HG03354 (cell line): ENCODE measurements at regions not wholly inside any gene's neighbourhood (a gene's known extent, or its start where the extent isn't known, plus 50 kb on each side); places are given as distances from the start of the nearest gene placed in this dataset.
"Not testable (repeated sequence)": the region's sequence is repeated elsewhere in the genome, so short reads cannot be mapped to it uniquely, and the experiment has no call there.

Experiments used
- ATAC-seq: cut with Tn5 transposase; IDR thresholded peaks from one replicate; pipeline ENCODE4 v1.9.1; 2021; ENCODE audit warnings: mild to moderate bottlenecking; ENCODE audit not compliant: unreplicated experiment, poor library complexity, severe bottlenecking

DNA sequence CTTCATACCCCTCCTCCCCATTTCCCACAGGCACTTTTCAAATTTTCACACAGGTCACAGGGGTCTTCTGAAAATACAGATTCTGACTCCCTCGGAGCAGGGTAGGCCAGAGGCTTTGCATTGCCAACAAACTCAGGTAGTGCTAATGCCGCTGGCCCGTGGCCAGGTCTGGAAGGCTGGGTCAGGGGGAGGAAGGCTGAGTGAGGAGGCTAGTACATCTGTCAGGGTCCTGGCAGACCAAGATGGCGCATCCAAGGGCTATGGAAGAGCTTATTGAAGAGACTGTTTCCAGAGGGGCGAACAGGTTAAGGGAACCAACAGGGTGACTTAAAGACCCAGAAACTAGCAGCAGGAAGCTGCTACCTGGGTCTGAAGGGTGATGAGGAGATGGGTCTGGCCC is 336.7 kb upstream of the ID2 start:
- ATAC-seq = no peak

GRCh38 chr2:8346208-8346607 is 335.6 kb upstream of the ID2 start:
- no peak for ATAC-seq

DNA sequence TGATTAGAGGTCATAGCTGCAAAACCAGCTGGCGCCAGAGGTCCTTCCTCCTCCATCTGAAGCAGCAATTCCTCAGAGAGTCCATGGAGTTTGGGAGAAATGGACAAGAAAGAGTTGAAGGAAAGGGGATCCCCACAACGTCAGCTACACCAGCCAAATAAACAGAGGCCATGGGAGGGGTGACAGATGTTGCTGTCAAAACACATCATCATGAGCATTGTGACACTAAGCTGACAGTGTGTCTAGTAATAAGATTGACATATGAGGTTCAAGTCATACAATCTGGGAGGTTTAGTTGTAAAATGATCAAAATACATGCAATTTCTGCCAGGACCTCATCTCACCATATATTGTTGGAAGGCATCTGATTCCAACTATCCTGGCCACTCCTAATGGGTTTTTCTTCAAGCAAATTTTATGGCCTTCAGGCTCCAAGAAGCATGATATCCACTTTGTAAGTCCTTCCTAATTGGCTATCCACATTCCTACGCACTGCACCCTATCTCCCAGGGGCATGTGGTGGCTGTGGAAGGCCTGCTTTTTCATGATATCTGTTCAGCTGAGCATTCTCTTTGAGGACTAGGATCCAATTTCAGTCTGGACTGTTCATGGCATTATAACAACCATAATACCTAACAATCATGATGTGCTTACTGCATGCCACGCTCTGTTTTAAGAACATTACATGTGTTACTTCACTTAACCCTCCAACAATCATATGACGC is 335.0 kb upstream of the ID2 start:
- ATAC-seq = no peak

DNA sequence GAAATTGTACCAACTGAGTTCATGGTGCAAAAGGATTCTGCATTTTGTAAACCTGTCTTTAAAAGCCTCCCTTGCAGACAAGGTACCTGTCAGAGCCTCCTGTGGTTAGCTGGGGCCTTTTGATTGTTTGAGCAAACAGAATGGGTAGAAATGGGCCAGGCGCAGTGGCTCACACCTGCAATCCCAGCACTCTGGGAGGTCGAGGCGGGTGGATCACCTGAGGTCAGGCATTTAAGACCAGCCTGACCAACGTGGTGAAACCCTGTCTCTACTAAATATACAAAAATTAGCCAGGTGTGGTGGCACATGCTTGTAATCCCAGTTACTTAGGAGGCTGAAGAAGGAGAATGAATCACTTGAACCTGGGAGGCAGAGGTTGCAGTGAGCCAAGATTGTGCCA is 332.9 kb upstream of the ID2 start:
- ATAC-seq = not testable (repeated sequence)

DNA sequence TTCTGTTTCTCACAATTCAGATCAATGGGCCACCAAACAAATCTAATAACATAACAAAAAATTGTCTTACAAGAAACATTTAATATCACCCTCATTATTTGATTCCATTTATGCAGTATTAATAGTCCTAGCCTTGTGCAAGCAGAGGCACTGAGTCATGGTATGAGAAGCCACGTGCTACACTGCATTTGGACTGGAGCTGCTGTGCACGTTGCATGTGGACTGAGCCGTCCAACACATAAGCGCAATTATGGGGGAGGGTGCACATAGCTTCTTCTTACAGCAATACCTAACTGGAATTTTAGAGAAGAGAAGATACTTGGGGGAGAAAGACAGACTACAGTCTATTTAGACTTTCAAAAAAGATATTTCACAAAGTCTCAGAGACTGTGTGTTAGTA is 329.6 kb upstream of the ID2 start:
- ATAC-seq = no peak

DNA sequence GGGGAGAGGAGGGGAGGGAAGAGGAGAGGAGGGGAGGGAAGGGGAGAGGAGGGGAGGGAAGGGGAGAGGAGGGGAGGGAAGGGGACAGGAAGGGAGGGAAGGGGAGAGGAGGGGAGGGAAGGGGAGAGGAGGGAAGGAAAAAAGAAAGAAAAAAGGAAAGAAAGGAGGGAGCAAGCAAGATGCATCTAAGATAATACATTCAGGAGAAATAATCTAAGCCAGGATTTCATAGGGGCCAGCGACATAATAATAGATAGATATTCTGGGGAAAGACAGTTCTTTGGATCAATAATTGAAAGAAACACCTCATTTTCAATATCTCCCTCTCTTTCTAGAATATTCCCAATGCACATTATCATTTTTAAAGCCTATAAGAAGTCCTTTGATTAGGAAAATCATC is 328.9 kb upstream of the ID2 start:
- ATAC-seq = no peak

DNA sequence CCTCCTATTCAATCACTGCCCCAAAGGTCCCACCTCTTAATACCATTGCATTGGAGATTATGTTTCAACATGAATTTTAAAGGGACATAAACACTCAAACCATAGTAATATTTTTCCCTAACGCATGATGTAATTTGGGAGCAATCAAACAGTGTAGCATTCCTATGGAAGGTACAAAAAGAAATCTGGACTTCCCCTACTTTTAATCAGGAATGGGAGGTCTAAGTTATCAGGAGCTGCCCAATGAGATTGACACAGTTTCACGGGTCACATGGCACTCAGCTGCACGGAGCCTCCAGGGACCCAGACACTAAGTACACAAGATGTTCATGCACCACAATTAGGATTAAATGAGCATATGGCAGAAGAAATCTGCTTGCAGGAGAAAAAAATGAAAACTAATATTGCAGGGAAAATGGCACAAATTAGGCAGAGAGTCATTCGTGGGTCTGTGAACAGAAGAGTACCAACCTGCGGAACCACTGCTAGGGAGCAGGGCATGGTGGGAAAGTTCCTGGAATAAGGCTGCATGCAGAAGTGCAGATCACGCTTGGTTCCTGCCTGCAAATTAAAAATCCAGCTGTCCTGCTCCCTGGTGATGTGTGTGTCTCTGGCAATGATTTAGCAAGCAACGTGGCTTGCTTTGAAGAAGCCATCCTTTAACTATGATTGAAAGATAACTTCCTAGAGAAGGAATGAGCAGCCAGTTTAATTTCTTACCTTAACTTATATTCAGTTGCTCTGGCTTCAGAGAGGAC is 326.6 kb upstream of the ID2 start:
- ATAC-seq = no peak

- no peak for ATAC-seq
These were observed 323.9 kb upstream of the ID2 start for GRCh38 chr2:8357738-8358518.

- no peak for ATAC-seq
These were observed 319.9 kb upstream of the ID2 start for GRCh38 chr2:8361930-8362329.

GRCh38 chr2:8363161-8363560 is 318.7 kb upstream of the ID2 start:
- no peak for ATAC-seq

DNA sequence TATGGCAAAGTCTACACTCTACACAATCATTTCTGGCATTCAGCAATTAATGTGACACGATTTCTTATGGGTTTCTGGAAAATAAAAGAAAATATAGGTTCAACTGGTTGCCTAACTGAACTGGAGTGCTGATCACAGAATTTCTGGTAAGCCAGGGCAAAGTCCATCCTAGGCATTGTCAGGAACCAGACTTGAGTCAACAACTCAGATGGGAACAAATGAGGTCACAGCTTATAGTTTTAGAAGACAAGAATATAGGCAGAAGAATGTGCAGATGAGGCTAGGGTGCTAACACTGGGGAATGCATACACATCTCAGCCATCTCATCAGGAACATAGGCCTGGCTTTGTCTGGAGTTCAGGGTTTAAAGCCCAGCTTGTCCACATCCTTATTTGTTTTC is 317.2 kb upstream of the ID2 start:
- ATAC-seq = no peak

DNA sequence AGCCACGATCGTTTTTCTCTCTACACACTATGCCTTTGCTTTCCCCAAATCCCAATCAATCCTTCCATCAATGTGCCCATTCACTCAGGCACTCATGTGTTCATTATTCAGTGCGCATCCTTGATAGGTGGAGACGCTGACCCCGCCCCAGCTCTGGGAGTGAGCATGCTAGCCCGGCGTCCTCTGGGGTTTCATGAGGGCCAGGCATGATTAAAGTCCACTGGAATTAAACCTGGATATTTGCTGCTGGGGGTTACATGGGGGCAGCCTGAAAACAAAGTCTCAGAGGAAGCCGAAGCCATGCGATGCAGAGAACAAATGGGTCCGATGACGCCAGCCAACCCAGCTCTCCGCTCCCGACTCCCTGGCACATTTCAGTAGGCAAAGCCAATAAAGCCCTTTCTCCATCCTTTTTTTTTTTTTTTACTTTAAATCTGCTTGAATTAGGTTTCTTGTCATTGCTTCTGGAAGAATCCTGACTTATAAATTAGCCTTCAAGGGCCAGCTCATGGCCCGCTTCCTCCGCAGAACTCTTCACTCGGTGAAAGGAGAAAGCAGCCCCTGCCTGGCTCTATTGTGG is 316.4 kb upstream of the ID2 start:
- no peak for ATAC-seq

DNA sequence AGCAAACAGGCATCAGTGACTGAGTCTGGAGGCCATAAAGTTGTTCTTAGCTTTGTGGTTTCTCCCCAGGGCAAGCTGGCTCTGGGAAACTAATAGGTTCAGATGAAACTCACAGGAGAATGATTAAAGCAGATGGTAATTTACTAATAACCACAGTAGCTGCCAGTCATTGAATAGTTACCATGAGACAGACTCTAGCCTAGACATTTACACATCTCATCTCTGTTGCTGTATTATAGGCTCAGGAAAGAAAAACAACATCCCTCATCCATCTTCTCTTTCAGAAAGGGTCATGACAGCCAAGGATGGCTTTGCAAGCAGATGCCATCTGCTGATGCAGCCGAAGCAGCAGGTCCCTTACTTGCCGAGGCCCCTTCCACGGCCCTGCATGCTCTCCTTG is 314.0 kb upstream of the ID2 start:
- ATAC-seq = no peak

DNA sequence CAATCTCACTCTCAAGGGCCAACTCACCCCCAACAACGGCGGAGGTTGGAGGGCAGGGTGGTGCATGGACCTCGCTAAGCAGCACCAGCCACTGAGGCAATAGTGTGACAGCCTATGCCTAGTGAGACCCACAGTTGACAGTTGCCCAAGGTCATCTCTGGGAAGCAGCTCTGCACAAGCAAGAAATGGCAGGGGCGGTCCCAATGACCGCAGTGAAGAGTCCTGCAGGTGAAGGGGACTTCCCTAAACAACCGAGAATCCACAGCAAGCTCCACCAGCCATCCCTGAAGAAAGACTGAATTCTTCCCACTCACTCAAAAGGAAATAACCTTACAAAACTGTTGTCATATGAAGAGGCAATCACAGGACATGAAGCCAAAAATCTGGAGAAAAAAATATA is 313.4 kb upstream of the ID2 start:
- no peak for ATAC-seq

DNA sequence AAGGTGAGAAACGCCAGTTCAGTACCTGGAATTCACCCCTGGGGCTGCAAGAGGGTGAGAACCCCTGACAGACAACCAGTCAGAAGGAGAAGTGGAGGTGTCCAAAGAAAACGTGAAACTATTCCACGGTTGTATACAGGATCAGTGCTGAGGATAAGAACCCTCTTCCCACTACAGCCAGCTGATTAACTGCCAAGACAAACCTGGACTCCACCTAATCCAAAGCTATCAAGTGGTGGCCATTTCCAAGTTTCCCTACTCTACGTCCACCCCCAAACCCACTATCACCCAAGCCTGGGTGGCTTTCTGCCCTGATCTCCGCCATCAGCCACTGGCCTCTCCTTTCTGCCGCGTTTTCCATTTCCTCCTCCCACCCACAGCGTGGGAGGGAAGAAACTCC is 312.3 kb upstream of the ID2 start:
- no peak for ATAC-seq

DNA sequence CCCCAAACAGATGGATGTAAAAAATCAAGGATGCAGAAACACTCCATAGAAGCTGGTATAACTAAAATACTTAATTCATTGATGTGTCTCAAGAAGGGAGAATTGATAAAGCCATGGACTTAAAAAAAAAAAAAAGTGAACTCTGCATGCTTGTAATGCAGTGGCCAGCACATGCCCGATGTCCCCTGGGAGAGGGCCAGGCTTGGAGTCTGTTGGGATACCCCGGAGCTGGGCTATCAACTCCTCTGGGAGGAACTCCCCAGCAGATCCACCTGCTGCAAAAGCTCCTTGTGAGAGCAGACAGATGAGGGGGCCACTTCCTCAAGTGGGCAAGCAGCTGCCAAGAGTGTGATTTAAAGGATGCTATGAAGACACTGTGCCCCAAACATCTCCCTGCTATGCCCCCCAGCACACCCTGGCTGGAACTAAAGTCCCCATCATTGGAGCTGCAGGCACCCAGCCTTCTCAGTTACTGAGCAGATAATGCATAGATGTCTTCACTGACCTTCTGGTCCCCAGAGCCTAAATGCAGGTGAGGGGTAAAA is 311.5 kb upstream of the ID2 start:
- no peak for ATAC-seq

GRCh38 chr2:8371653-8372052 is 310.2 kb upstream of the ID2 start:
- no peak for ATAC-seq

- ATAC-seq = no peak
These were observed 307.1 kb upstream of the ID2 start for GRCh38 chr2:8374782-8375181.

DNA sequence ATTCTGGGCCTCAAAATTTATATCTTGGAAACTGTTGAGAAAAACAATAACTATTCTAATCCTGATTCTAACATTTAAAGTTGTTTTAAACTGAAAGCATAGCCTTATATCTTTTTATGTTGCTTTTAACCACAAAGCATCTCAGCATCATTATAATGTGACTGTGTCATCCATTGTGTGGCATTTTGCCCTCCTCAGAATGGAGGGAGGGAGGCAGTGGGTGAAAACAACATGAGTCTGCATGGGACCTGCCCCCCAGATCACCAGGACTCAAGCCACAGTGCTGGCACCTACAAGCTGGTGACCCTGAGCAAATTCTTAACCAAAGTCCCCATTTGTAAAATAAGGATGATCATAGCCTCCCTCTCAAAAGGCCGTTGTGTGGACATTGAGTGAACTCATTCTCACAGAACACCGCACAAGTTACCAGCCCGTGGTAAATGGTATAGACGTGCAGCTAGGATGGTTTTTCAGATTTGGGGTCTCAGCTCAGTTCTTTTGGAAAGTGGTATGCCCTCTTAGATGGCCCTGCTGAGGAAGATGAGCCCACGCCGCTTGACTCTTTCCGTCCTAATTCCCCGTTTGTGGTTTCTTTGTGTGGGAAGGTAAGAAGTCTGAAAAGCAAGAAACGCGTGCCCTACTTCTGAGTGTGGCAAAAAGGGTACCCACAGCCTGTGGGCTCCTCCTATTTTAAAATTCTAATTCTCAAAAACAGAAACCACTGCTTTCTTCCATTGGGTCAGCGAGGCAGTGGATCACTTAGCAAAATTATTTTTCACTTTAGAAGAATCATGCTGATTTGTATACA is 305.0 kb upstream of the ID2 start:
- no peak for ATAC-seq
